ENCODE measurements at regions not wholly inside any gene's neighbourhood (a gene's known extent, or its start where the extent isn't known, plus 50 kb on each side); places are given as distances from the start of the nearest gene placed in this dataset.

- no peak for TF ChIP-seq CTCF (IDR thresholded peaks at IDR 0.05)
- Histone ChIP-seq H3K36me3 (no peaks in the 10 kb centered on the region), H3K27me3 (peaks cover 18% of the 10 kb centered on the region), H3K9me3 (no peaks in the 10 kb centered on the region), H3K4me3 (ENCODE audit: low read depth in 1 of 2, low read length in 1 of 2) (no peak overlapping the region), H3K27ac (no peak overlapping the region), H3K4me1 (ENCODE audit: control insufficient read depth in 1 of 2, insufficient read depth in 1 of 2, low read depth in 1 of 2, low read length in 1 of 2) (no peaks in the 10 kb centered on the region)
These were observed 273.9 kb upstream of the MGMT start for GRCh38 chr10:129193148-129193547.

GRCh38 chr10:129194181-129194870 is 272.7 kb upstream of the MGMT start:
- TF ChIP-seq CTCF (IDR thresholded peaks at IDR 0.05) = no peak
- H3K27me3 ChIP-seq = peaks cover 18% of the 10 kb centered on the region

GRCh38 chr10:129199826-129200225 is 267.2 kb upstream of the MGMT start:
- no peak overlapping the region for H3K27ac ChIP-seq
- H3K36me3 ChIP-seq = no peaks in the 10 kb centered on the region
- H3K4me3 ChIP-seq (ENCODE audit: low read depth in 1 of 2, low read length in 1 of 2) = no peak overlapping the region
- H3K27me3 ChIP-seq = no peaks in the 10 kb centered on the region
- no peaks in the 10 kb centered on the region for H3K9me3 ChIP-seq
- H3K4me1 ChIP-seq (ENCODE audit: control insufficient read depth in 1 of 2, insufficient read depth in 1 of 2, low read depth in 1 of 2, low read length in 1 of 2) = no peaks in the 10 kb centered on the region
- TF ChIP-seq CTCF (IDR thresholded peaks at IDR 0.05) = no peak

More at GRCh38 chr10:129194181-129194870, 272.7 kb upstream of the MGMT start:
- Histone ChIP-seq H3K36me3 (no peaks in the 10 kb centered on the region), H3K9me3 (no peaks in the 10 kb centered on the region), H3K4me1 (ENCODE audit: control insufficient read depth in 1 of 2, insufficient read depth in 1 of 2, low read depth in 1 of 2, low read length in 1 of 2) (no peaks in the 10 kb centered on the region), H3K27ac (no peak overlapping the region), H3K4me3 (ENCODE audit: low read depth in 1 of 2, low read length in 1 of 2) (no peak overlapping the region)

GRCh38 chr10:129203819-129204218 is 263.2 kb upstream of the MGMT start:
- H3K36me3 ChIP-seq = no peaks in the 10 kb centered on the region
- no peak overlapping the region for H3K27ac ChIP-seq
- TF ChIP-seq CTCF (IDR thresholded peaks at IDR 0.05) = no peak
- no peaks in the 10 kb centered on the region for H3K4me1 ChIP-seq (ENCODE audit: control insufficient read depth in 1 of 2, insufficient read depth in 1 of 2, low read depth in 1 of 2, low read length in 1 of 2)
- H3K4me3 ChIP-seq (ENCODE audit: low read depth in 1 of 2, low read length in 1 of 2) = no peak overlapping the region
- no peaks in the 10 kb centered on the region for H3K9me3 ChIP-seq
- no peaks in the 10 kb centered on the region for H3K27me3 ChIP-seq

- Histone ChIP-seq H3K4me1 (ENCODE audit: control insufficient read depth in 1 of 2, insufficient read depth in 1 of 2, low read depth in 1 of 2, low read length in 1 of 2) (no peaks in the 10 kb centered on the region), H3K9me3 (no peaks in the 10 kb centered on the region), H3K27me3 (no peaks in the 10 kb centered on the region), H3K4me3 (ENCODE audit: low read depth in 1 of 2, low read length in 1 of 2) (no peak overlapping the region), H3K36me3 (no peaks in the 10 kb centered on the region), H3K27ac (no peak overlapping the region)
- TF ChIP-seq CTCF (IDR thresholded peaks at IDR 0.05) = no peak
These were observed 259.7 kb upstream of the MGMT start for GRCh38 chr10:129207297-129207696.
